Stimulated activated CD8-positive, alpha-beta memory T cell treated with anti-CD3 and anti-CD28 coated beads, Interleukin-7, amount 100 ng/mL, for 1 hour (primary cell): ENCODE measurements at regions not wholly inside any gene's neighbourhood (a gene's known extent, or its start where the extent isn't known, plus 50 kb on each side); places are given as distances from the start of the nearest gene placed in this dataset.

Experiments
- DNase-seq, 2 donors: peaks; one replicate each; pipeline ENCODE4 v3.0.0-alpha.2; 2020; ENCODE audit warnings: low read depth in 2 of 2

- DNase-seq, result no peak
These were observed 236.6 kb upstream of the FBXL7 start for GRCh38 chr5:15263406-15263805.

- DNase-seq, result no peak
These were observed 238.5 kb upstream of the FBXL7 start for GRCh38 chr5:15261269-15261995.

- no peak for DNase-seq
These were observed 239.4 kb upstream of the FBXL7 start for GRCh38 chr5:15260356-15261268.

- no peak for DNase-seq
These were observed 243.5 kb upstream of the FBXL7 start for GRCh38 chr5:15256485-15256884.

- DNase-seq, result no peak
These were observed 244.4 kb upstream of the FBXL7 start for GRCh38 chr5:15255576-15255975.

DNA sequence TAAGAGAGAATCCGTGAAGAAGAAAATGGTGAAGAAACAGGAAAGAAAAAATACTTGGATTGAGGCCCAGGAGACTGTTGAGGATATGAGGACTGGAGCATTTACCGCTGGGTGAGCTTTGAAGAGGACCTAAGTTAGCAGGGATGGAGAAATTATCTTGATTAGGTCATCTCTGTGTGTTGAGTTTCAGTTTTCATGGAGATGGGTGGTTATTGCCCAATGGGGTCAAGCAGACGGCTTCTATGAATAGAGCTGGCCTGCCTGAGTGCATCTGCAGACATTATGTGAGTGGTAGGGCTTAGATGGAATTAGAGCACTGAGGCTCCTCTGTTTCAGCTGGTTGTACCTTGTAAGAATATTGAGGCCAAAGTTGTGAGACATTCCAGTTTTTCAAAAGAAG lies 245.4 kb upstream of the FBXL7 start:
- DNase-seq, result no peak

DNA sequence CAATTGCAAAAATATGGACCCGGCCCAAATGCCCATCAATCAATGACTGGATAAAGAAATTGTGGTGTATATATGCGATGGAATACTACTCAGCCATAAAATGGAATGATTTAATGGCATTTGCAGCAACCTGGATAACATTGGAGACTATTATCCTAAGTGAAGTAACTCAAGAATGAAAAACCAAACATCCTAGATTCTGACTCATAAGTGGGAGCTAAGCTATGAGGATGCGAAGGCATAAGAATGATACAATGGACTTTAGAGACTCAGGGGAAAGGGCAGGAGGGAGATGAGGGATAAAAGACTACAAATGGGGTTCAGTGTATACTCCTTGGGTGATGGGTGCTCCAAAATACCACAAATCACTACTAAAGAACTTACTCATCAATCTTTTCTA lies 247.6 kb upstream of the FBXL7 start:
- no peak for DNase-seq

DNA sequence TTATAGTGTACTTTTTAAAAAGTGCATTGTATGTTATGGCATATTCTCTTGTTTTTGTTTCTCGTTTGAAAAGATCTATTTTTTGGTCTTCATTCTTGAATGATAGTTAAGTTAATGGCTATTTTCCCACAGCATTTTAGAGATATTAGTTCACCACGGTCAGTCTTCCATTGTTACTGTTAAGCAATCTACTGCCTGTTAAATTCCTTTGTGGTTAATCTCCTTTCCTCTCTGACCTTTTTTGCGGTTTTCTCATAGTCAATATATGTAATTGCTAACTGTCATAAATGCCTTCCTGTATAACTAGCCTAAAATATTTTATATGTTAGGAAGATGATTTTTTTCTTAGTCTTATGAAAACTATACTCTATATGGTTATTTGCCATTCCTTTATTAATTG lies 250.8 kb upstream of the FBXL7 start:
- DNase-seq, result no peak

- DNase-seq, result no peak
These were observed 251.2 kb upstream of the FBXL7 start for GRCh38 chr5:15248731-15249130.

DNA sequence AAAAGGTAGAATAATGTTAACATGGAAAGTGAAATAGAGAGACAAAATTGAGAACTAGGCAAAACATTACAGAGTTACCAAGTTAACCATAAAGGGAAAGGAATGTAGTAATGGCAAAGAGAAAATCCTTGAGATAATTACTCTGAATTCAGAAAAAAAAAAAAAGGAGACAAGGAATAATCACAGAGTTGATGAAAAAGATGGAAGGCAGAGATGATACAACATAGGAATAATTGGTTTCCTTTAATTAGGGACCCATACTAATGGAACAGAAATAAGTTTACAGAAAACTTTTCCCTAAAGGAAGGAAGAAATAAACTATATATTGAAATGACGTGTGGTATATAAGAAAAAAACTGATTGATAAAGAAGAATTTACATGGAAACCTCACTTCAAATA lies 254.1 kb upstream of the FBXL7 start:
- DNase-seq, result no peak

DNA sequence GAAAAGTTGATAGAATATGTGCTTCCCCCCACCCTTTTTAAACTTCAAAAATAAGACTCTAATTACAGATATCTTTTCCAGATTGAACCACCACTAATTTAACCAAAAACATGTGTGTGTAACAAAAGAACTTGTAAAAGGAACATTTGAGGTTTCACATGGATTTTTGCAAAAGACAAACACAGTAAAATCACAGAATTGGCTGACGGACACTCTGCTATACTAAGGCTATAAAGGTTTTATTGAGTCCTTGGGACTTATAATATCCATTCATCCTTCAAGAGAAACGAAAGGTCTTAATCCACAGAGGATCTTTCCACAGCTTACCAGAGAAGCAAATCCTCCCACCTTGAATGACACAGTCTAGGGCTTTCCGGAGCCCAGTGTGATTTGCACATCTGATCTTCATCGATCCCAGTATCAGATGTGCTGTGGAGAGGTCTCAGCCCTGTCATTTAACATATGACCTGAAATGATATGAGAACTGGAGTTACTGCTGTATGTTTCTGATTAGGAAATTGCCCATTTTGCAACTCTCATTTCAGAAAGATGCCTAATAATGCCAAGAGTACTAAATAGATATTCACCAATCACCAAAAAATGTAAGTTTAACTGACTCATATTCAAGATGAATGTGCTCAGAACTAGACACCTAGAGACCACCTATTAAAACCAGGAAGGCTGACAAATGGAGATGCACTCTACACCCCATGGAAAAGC lies 256.5 kb upstream of the FBXL7 start:
- DNase-seq, result no peak

- no peak for DNase-seq
These were observed 258.7 kb upstream of the FBXL7 start for GRCh38 chr5:15241216-15241821.

DNA sequence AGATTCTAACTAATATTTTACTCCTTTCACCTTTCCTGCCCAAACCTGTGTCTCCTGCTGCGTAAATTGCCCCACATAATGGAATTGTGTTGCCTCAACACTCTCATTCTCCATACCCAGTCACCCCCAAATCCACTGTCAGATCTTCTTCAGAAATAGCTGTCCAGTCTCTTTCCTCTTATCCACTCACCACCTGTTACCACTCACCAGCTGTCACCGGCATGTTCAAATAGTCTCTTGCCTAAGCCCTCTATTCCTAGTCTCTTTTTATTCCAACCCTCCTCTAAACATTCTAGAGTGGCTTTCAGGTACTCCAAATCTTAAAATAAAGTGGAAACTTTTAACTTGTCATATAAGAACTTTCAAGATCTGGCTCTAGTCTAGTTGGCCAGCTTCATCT lies 262.0 kb upstream of the FBXL7 start:
- DNase-seq, result no peak

DNA sequence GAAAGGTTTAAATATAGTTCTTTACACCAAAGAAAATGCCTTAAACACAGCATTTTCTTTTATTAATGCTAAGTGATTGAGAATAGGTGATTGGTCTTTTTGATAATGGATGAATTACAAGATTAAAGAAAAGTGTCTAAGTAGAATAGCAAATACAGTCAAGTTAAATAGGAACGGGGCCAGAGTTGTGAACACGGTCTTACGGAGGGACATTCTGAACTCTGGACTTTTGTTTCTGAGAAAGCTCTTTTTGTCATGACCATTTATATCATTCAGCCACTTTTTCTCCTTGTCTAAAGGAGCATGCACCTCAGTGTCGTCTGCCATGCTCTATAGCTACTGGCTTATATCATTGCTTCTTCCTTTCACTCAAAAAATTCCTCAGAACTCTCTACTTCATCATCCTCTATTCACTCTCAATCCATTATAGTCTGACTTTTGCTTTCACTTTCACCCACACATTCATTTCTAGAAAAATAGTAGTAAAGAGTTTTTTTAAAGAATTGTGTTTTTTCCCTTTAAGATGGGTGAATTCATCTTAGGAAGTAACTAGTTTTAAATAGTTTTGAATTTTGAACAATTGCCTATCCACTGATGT lies 263.0 kb upstream of the FBXL7 start:
- no peak for DNase-seq

DNA sequence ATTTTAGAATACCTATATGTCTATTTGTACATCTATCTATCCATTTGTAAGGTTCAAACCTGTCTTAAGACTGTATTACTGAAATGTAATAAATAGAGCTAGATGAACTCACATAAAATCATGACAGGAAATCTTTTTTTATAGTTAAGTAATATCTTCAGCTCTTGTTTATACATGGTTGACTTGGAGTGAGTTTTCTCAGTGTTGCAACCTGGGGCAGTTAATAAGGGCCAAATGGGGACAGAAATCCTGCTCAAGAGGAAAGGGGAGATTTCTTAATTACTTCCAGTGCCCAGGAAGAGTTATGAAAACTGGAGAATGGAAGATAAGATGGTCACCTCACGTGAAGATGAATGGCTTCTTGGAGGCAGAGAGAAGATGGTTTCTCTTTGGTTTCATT lies 265.1 kb upstream of the FBXL7 start:
- no peak for DNase-seq

DNA sequence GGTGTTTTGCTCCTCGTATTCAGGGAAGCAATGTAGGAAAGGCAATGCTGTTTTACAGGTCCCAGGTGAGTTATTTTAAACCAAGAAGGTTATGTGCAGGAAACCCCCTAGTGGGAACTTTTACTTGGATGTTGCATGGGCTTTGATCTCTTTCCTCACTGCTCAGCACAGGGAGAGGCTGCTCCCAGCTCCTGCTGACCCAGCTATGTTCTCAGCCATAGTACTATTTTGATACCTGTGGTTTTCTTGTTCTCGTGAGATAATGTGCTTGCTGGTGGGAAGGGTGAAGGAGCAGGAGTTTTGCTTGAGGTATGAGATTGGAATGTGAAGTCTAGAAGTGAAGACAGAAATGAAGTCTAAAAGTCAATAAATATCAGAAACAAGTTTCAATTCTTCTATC lies 265.6 kb upstream of the FBXL7 start:
- DNase-seq, result no peak

DNA sequence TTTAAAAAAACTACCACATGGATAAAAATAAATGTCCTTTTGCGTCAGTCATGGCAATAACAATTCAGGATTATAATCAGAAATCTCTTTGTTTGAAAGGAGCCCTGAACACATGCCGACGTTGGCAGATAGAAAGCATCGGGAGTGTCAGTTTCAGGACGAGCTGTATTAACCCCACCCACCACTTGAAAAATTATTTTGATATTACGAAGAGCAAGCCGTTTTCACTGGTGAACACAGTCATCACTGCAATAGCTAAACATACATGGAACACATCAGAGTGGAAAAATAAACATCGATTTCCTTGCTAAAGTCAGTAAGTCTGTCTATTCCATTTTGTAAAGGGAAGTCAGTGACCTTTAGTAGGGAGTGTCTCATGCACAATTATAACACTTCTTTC lies 266.4 kb upstream of the FBXL7 start:
- DNase-seq, result no peak

- no peak for DNase-seq
These were observed 277.8 kb upstream of the FBXL7 start for GRCh38 chr5:15222156-15222555.

DNA sequence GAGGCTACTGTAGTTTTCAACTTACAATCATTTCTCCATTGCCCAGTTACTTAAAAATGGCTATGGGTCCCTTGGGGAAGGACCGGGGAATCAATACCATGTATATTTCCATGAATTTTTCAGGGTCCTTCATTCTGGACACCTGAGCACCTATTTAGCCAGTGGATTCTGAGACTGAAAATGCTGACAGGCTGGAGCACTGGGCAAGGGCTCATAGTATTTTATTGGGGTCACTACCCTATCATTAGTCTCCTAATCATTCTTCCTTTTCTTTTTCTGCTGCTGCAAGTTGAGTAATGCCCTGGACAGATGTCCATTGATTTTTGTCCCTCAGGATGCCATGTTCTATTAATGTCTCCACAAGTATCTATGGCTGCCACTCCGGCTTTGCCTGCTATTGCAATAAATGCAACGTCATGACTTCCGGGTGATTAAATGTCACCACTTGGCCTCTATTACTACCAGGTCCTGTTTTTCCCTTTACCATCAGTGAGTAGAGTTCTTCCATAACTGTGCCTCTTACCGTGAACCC lies 279.3 kb upstream of the FBXL7 start:
- no peak for DNase-seq

- no peak for DNase-seq
These were observed 284.9 kb upstream of the FBXL7 start for GRCh38 chr5:15215056-15215455.

DNA sequence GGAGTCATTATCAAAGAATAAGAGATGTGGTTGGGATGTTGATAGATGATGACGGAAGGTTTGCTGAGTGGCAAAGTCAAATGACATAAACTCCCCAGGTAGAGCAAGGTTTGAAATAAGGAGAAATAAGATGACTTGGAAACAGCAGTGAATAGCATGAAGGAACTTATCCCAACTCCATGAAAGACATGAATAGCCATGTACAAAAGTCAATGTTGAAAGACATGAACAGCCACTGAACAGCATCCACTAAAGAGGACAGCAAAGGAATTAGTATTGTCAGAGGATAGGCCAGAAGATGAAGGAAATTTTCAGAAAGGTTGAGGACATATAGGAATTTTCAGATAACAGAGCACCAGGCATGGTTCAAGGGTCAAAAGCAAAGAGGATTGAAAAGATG lies 286.0 kb upstream of the FBXL7 start:
- DNase-seq, result no peak
